ENCODE measurements at regions not wholly inside any gene's neighbourhood (a gene's known extent, or its start where the extent isn't known, plus 50 kb on each side); places are given as distances from the start of the nearest gene placed in this dataset.

DNA sequence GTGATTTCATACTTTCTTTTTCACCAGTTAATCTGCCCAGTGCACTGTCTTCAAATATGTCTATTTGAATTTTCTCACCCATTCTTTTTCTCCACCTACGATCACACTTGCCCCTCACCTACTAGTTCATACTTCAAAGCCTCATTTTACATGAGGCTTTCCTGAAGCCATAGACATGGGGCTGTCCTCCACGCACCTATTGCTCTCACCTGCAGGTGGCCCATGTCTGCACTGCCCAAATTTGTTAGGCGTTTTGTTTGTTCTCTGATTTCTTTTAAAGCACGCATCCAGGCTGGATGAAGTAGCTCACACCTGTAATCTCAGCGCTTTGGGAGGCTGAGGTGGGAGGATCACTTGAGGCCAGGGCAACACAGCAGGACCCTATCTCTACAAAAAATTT is 106.8 kb upstream of the RIPOR2 start:
- Histone ChIP-seq H3K9me3 (ENCODE audit: control insufficient read depth, insufficient read depth, low read length) (no peaks in the 10 kb centered on the region), H3K9ac (ENCODE audit: low read depth, low read length) (no peak overlapping the region), H3K36me3 (ENCODE audit: control insufficient read depth, insufficient read depth, low read length) (no peaks in the 10 kb centered on the region), H3K27me3 (ENCODE audit: control insufficient read depth, insufficient read depth, low read length) (no peaks in the 10 kb centered on the region), H3K4me3 (ENCODE audit: low read depth, low read length) (no peak overlapping the region), H3K4me1 (ENCODE audit: control insufficient read depth, insufficient read depth, low read length) (no peaks in the 10 kb centered on the region)

DNA sequence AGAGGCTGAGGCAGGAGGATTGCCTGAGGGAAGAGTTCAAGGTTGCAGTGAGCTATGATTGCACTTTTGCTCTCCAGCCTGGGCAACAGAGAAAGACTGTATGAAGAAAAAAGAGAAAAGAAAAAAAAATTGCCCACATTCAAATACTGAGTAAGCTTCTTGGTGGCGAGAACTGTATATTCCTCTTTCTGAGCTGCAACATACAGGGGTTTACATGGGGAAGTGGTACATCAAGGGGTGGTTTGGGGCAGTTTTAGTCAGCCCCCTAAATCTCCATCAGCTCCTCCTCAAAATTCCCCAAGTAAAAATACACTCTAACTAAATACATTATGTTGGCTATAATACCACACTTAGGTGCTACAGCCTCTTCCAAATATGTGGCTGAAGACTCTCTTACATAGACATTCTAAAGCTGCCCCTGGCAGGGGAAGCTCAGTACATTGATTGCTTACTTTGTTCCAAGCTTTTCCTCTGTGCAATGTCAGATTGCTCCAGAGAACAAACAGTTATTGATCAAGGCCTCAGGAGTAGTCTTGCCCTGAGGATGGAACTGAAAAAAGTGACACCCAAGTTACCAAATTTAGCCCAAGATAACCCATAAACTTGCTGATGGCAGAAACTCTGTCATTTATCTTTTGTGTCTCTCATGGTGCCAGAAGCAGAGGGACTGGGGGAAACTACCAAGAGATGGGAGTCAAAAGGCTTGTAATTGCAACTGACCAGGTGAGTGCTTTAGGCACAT is 107.4 kb upstream of the RIPOR2 start:
- Histone ChIP-seq H3K36me3 (ENCODE audit: control insufficient read depth, insufficient read depth, low read length) (no peaks in the 10 kb centered on the region), H3K27me3 (ENCODE audit: control insufficient read depth, insufficient read depth, low read length) (no peaks in the 10 kb centered on the region), H3K4me3 (ENCODE audit: low read depth, low read length) (no peak overlapping the region), H3K4me1 (ENCODE audit: control insufficient read depth, insufficient read depth, low read length) (no peaks in the 10 kb centered on the region), H3K9ac (ENCODE audit: low read depth, low read length) (no peak overlapping the region), H3K9me3 (ENCODE audit: control insufficient read depth, insufficient read depth, low read length) (no peaks in the 10 kb centered on the region)

GRCh38 chr6:25043892-25044291 is 108.1 kb upstream of the RIPOR2 start:
- Histone ChIP-seq H3K4me3 (ENCODE audit: low read depth, low read length) (no peak overlapping the region), H3K4me1 (ENCODE audit: control insufficient read depth, insufficient read depth, low read length) (no peaks in the 10 kb centered on the region), H3K9ac (ENCODE audit: low read depth, low read length) (no peak overlapping the region), H3K36me3 (ENCODE audit: control insufficient read depth, insufficient read depth, low read length) (no peaks in the 10 kb centered on the region), H3K9me3 (ENCODE audit: control insufficient read depth, insufficient read depth, low read length) (no peaks in the 10 kb centered on the region), H3K27me3 (ENCODE audit: control insufficient read depth, insufficient read depth, low read length) (no peaks in the 10 kb centered on the region)

GRCh38 chr6:25046942-25047341 is 111.2 kb upstream of the RIPOR2 start:
- H3K9me3 ChIP-seq (ENCODE audit: control insufficient read depth, insufficient read depth, low read length): no peaks in the 10 kb centered on the region
- H3K9ac ChIP-seq (ENCODE audit: low read depth, low read length): no peak overlapping the region
- no peaks in the 10 kb centered on the region for H3K27me3 ChIP-seq (ENCODE audit: control insufficient read depth, insufficient read depth, low read length)
- no peaks in the 10 kb centered on the region for H3K4me1 ChIP-seq (ENCODE audit: control insufficient read depth, insufficient read depth, low read length)
- no peak overlapping the region for H3K4me3 ChIP-seq (ENCODE audit: low read depth, low read length)
- no peaks in the 10 kb centered on the region for H3K36me3 ChIP-seq (ENCODE audit: control insufficient read depth, insufficient read depth, low read length)

GRCh38 chr6:25050356-25050755 is 114.6 kb upstream of the RIPOR2 start:
- Histone ChIP-seq H3K27me3 (ENCODE audit: control insufficient read depth, insufficient read depth, low read length) (no peaks in the 10 kb centered on the region), H3K4me3 (ENCODE audit: low read depth, low read length) (no peak overlapping the region), H3K9ac (ENCODE audit: low read depth, low read length) (no peak overlapping the region), H3K36me3 (ENCODE audit: control insufficient read depth, insufficient read depth, low read length) (no peaks in the 10 kb centered on the region), H3K4me1 (ENCODE audit: control insufficient read depth, insufficient read depth, low read length) (no peaks in the 10 kb centered on the region), H3K9me3 (ENCODE audit: control insufficient read depth, insufficient read depth, low read length) (no peaks in the 10 kb centered on the region)

GRCh38 chr6:25051083-25051482 is 115.3 kb upstream of the RIPOR2 start:
- Histone ChIP-seq H3K36me3 (ENCODE audit: control insufficient read depth, insufficient read depth, low read length) (no peaks in the 10 kb centered on the region), H3K27me3 (ENCODE audit: control insufficient read depth, insufficient read depth, low read length) (no peaks in the 10 kb centered on the region), H3K4me3 (ENCODE audit: low read depth, low read length) (no peak overlapping the region), H3K9ac (ENCODE audit: low read depth, low read length) (no peak overlapping the region), H3K9me3 (ENCODE audit: control insufficient read depth, insufficient read depth, low read length) (no peaks in the 10 kb centered on the region), H3K4me1 (ENCODE audit: control insufficient read depth, insufficient read depth, low read length) (no peaks in the 10 kb centered on the region)

- Histone ChIP-seq H3K9ac (ENCODE audit: low read depth, low read length) (no peak overlapping the region), H3K36me3 (ENCODE audit: control insufficient read depth, insufficient read depth, low read length) (no peaks in the 10 kb centered on the region), H3K4me3 (ENCODE audit: low read depth, low read length) (no peak overlapping the region), H3K4me1 (ENCODE audit: control insufficient read depth, insufficient read depth, low read length) (no peaks in the 10 kb centered on the region), H3K27me3 (ENCODE audit: control insufficient read depth, insufficient read depth, low read length) (no peaks in the 10 kb centered on the region), H3K9me3 (ENCODE audit: control insufficient read depth, insufficient read depth, low read length) (no peaks in the 10 kb centered on the region)
These were observed 116.4 kb upstream of the RIPOR2 start for GRCh38 chr6:25052181-25052580.

DNA sequence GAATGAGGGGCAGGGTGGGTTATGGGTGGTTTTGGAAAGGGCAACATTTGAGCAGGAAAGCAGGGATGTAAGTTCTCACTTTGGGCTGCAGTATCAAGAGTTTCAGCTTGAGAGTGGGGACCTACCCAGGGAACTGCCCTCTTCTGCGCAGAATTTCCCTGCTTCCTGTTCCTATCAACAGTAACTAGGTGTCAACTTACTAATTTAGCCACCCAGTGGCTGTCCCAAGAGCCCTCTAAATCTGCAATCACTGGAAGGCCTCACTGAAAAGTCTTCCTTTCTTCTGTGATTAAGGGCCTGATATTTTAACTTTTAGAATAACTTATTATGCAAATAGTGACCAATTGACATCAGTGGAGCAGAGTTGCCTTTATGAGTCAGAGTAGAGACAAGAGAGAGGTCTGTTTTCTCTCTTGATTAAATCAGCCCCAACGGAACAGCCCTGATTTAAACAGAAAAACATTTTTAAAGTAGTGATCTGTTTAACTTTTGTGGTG is 118.2 kb upstream of the RIPOR2 start:
- Histone ChIP-seq H3K4me1 (ENCODE audit: control insufficient read depth, insufficient read depth, low read length) (no peaks in the 10 kb centered on the region), H3K36me3 (ENCODE audit: control insufficient read depth, insufficient read depth, low read length) (no peaks in the 10 kb centered on the region), H3K4me3 (ENCODE audit: low read depth, low read length) (no peak overlapping the region), H3K27me3 (ENCODE audit: control insufficient read depth, insufficient read depth, low read length) (no peaks in the 10 kb centered on the region), H3K9ac (ENCODE audit: low read depth, low read length) (no peak overlapping the region), H3K9me3 (ENCODE audit: control insufficient read depth, insufficient read depth, low read length) (no peaks in the 10 kb centered on the region)

GRCh38 chr6:25054469-25054868 is 118.7 kb upstream of the RIPOR2 start:
- Histone ChIP-seq H3K36me3 (ENCODE audit: control insufficient read depth, insufficient read depth, low read length) (no peaks in the 10 kb centered on the region), H3K4me3 (ENCODE audit: low read depth, low read length) (no peak overlapping the region), H3K9me3 (ENCODE audit: control insufficient read depth, insufficient read depth, low read length) (no peaks in the 10 kb centered on the region), H3K27me3 (ENCODE audit: control insufficient read depth, insufficient read depth, low read length) (no peaks in the 10 kb centered on the region), H3K9ac (ENCODE audit: low read depth, low read length) (no peak overlapping the region), H3K4me1 (ENCODE audit: control insufficient read depth, insufficient read depth, low read length) (no peaks in the 10 kb centered on the region)

DNA sequence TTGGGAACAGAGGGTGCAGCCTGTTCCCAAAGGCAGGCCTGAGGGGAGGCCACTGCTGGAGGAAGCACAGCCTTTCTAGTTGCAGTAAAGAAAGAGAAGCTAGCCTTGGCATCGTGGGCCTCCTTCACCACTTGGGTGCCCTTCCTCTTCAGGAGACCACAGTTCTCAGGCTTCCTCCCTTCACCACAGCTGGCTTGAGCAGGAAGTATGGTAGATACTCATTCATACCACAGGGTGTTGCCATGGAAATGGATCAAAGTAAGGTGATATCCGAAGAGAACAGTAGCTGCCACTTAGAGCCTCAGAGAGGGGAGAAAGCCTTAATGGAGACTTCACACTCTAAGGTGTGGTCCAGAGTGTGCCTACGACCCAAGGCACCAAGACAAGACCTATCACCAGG is 120.4 kb upstream of the RIPOR2 start:
- Histone ChIP-seq H3K4me1 (ENCODE audit: control insufficient read depth, insufficient read depth, low read length) (no peaks in the 10 kb centered on the region), H3K9me3 (ENCODE audit: control insufficient read depth, insufficient read depth, low read length) (no peaks in the 10 kb centered on the region), H3K27me3 (ENCODE audit: control insufficient read depth, insufficient read depth, low read length) (no peaks in the 10 kb centered on the region), H3K36me3 (ENCODE audit: control insufficient read depth, insufficient read depth, low read length) (no peaks in the 10 kb centered on the region), H3K4me3 (ENCODE audit: low read depth, low read length) (no peak overlapping the region), H3K9ac (ENCODE audit: low read depth, low read length) (no peak overlapping the region)

DNA sequence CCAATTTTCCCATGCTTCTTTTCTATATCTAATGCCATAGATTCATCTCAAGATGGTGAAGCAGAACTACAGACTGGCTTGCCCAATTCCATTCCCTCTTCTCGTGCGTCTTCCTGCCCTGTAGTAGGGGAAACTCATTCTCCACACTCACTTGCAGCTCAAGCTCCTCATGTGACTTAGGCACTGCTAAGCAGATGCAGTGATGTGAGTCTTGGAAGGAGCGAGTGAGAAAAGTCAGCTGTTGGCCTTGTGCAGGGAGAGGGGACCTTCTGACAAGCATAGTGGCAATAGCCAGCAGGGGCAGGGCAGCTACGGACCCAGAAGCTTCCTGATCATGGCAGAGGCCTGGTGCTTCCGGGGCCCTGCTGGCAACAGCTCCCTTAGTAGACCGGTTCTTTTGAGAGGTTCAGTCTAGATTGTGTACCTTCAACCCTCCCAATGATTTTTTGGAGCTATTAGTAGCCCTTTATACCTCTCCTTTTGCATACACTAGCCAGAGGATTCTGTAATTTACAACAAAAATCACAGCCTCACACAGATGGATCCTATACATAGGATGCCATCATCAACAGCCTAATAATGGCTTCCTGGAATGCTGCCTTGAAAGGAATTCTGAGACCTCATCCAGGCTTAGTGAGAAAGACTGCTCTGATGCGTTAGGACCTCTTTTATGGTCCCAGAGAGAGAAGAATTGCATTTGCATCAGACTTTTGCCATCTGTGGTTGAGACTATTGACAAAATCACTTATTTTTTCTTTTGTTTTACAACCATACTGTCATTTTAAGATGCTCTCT is 121.5 kb upstream of the RIPOR2 start:
- Histone ChIP-seq H3K4me3 (ENCODE audit: low read depth, low read length) (no peak overlapping the region), H3K27me3 (ENCODE audit: control insufficient read depth, insufficient read depth, low read length) (no peaks in the 10 kb centered on the region)

GRCh38 chr6:25058441-25058840 is 122.7 kb upstream of the RIPOR2 start:
- H3K27me3 ChIP-seq (ENCODE audit: control insufficient read depth, insufficient read depth, low read length): no peaks in the 10 kb centered on the region
- no peaks in the 10 kb centered on the region for H3K9me3 ChIP-seq (ENCODE audit: control insufficient read depth, insufficient read depth, low read length)
- no peaks in the 10 kb centered on the region for H3K36me3 ChIP-seq (ENCODE audit: control insufficient read depth, insufficient read depth, low read length)
- no peak overlapping the region for H3K4me3 ChIP-seq (ENCODE audit: low read depth, low read length)
- no peak overlapping the region for H3K9ac ChIP-seq (ENCODE audit: low read depth, low read length)
- peaks cover 12% of the 10 kb centered on the region for H3K4me1 ChIP-seq (ENCODE audit: control insufficient read depth, insufficient read depth, low read length)

More for the DNA sequence above, 121.5 kb upstream of the RIPOR2 start:
- Histone ChIP-seq H3K9me3 (ENCODE audit: control insufficient read depth, insufficient read depth, low read length) (no peaks in the 10 kb centered on the region), H3K36me3 (ENCODE audit: control insufficient read depth, insufficient read depth, low read length) (no peaks in the 10 kb centered on the region), H3K9ac (ENCODE audit: low read depth, low read length) (no peak overlapping the region), H3K4me1 (ENCODE audit: control insufficient read depth, insufficient read depth, low read length) (peaks cover 11% of the 10 kb centered on the region)
